OCI-LY7 (cell line): ENCODE measurements at regions not wholly inside any gene's neighbourhood (a gene's known extent, or its start where the extent isn't known, plus 50 kb on each side); places are given as distances from the start of the nearest gene placed in this dataset.

Experiments used
- BruUV-seq: library from RNA; stranded (reverse); fragments of 400-500 nt; replicated peaks from 2 replicates; lab custom pipeline; 2021; lab: Mats Ljungman, UMichigan
- CTCF ChIA-PET: fragments of 300-600 bp; sonication (Branson Sonifier 250); formaldehyde crosslinking; loops from one replicate; lab custom pipeline; 2022; ENCODE audit warnings: antibody characterized with exemption; ENCODE audit not compliant: unreplicated experiment; lab: Charles Lee
- POLR2A ChIA-PET: fragments of 300-600 bp; sonication (Branson Sonifier 250); formaldehyde crosslinking; loops from one replicate; lab custom pipeline; 2022; ENCODE audit warnings: antibody characterized with exemption; lab: Charles Lee
- DNase-seq: peaks from one replicate; pipeline ENCODE4 v3.0.0-alpha.2; 2015; ENCODE audit warnings: low spot score
- H2AFZ ChIP-seq: fragments of 200-600 bp; sonication (generic), shearing (Covaris generic); 2 replicates; pipeline ENCODE4 v1.6.1; 2014; ENCODE audit warnings: mild to moderate bottlenecking, antibody characterized with exemption, low read length, moderate library complexity
- H3K27ac ChIP-seq: fragments of 200-600 bp; sonication (generic); 2 replicates; pipeline ENCODE4 v1.5.1; 2014; ENCODE audit warnings: mixed run types, low read depth, mild to moderate bottlenecking, moderate library complexity, low read length, inconsistent platforms; ENCODE audit not compliant: poor library complexity, severe bottlenecking
- H3K36me3 ChIP-seq: fragments of 200-600 bp; sonication (generic); 2 replicates; pipeline ENCODE4 v1.6.1; 2014; ENCODE audit warnings: mild to moderate bottlenecking, antibody characterized with exemption, low read length, moderate library complexity, mixed read lengths; ENCODE audit not compliant: insufficient read depth
- H3K4me1 ChIP-seq: fragments of 200-600 bp; sonication (generic); 2 replicates; pipeline ENCODE4 v1.5.1; 2014; ENCODE audit warnings: mild to moderate bottlenecking, low read length; ENCODE audit not compliant: insufficient read depth, poor library complexity, severe bottlenecking
- H3K4me2 ChIP-seq: fragments of 200-600 bp; sonication (generic); 2 replicates; pipeline ENCODE4 v1.6.1; 2014; ENCODE audit warnings: mild to moderate bottlenecking, low read length
- H3K4me3 ChIP-seq: fragments of 200-600 bp; sonication (generic); 2 replicates; pipeline ENCODE4 v1.5.1; 2014; ENCODE audit warnings: mild to moderate bottlenecking, low read depth, low read length; ENCODE audit not compliant: poor library complexity, severe bottlenecking
- H3K79me2 ChIP-seq: fragments of 200-600 bp; sonication (generic); 2 replicates; pipeline ENCODE4 v1.6.1; 2016; ENCODE audit warnings: low read depth, mild to moderate bottlenecking, low read length, moderate library complexity, mixed read lengths; ENCODE audit not compliant: insufficient read depth
- H3K9me2 ChIP-seq: fragments of 200-600 bp; sonication (generic); 2 replicates; pipeline ENCODE4 v1.6.1; 2016; ENCODE audit warnings: mild to moderate bottlenecking, low read length, mixed read lengths; ENCODE audit not compliant: insufficient read depth
- H3K9me3 ChIP-seq: fragments of 200-600 bp; sonication (generic); 2 replicates; pipeline ENCODE4 v1.6.1; 2014; ENCODE audit warnings: mild to moderate bottlenecking, mixed run types, low read length, mixed read lengths
- H4K20me1 ChIP-seq: fragments of 200-600 bp; sonication (generic); 2 replicates; pipeline ENCODE4 v1.6.1; 2014; ENCODE audit warnings: mild to moderate bottlenecking, antibody characterized with exemption, low read length, moderate library complexity, mixed read lengths; ENCODE audit not compliant: insufficient read depth
- EZH2phosphoT487 ChIP-seq: fragments of 200-600 bp; sonication (generic); IDR thresholded peaks from 2 replicates; pipeline ENCODE4 v1.6.1; 2018; ENCODE audit warnings: low read depth, borderline replicate concordance, mild to moderate bottlenecking, mixed run types, antibody characterized with exemption, low read length, moderate library complexity, mixed read lengths
- intact Hi-C: fragments of 100-400 bp; cut with micrococcal nuclease; formaldehyde crosslinking; loops from one replicate; pipeline ENCODE4 v1.10.0; 2022; ENCODE audit not compliant: unreplicated experiment
- TF ChIP-seq, protein P1 (sequence below): fragments of 200-600 bp; sonication (generic); conservative IDR thresholded peaks from 2 replicates; pipeline ENCODE4 v1.5.1; 2014; ENCODE audit warnings: mild to moderate bottlenecking, antibody characterized with exemption, low read length, moderate library complexity, mixed read lengths

DNA sequence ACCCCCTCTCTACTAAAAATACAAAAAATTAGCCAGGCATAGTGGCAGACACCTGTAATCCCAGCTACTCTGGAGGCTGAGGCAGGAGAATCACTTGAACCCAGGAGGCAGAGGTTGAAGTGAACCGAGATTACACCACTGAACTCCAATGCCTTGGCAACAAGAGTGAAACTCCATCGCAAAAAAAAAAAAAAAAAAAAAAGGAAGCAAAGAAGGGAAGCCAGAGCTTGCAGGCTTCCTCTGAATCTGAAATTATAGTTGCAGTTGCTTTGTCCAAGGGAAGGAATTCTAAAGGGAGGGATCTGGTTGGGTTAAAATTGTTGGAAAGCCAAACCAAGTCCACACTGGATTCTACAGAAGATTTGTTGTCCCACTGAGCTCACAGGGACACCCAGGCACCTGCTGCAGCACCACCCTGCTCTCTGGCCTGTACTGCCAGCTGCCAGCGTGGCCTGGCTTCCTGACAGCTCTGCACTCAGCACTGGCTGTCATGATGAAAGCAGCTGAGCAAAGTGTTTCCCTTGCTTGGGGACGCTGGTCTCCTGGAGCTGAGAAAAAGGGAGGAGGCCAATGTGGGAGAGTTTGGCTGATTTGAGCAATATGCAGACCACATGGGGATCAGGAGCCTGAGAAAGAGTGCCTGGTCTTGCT lies 88.8 kb upstream of the HES1 start:
- intact Hi-C loops = no loop called here
- peak overlapping the region; percentile 84 for H2AFZ ChIP-seq
- H3K4me2 ChIP-seq = peak overlapping the region; percentile 39
- no peaks in the 10 kb centered on the region; the same call in 1 of the 2 replicates for H3K36me3 ChIP-seq
- TF ChIP-seq EZH2phosphoT487 = no peak
- TF ChIP-seq, protein P1, sequence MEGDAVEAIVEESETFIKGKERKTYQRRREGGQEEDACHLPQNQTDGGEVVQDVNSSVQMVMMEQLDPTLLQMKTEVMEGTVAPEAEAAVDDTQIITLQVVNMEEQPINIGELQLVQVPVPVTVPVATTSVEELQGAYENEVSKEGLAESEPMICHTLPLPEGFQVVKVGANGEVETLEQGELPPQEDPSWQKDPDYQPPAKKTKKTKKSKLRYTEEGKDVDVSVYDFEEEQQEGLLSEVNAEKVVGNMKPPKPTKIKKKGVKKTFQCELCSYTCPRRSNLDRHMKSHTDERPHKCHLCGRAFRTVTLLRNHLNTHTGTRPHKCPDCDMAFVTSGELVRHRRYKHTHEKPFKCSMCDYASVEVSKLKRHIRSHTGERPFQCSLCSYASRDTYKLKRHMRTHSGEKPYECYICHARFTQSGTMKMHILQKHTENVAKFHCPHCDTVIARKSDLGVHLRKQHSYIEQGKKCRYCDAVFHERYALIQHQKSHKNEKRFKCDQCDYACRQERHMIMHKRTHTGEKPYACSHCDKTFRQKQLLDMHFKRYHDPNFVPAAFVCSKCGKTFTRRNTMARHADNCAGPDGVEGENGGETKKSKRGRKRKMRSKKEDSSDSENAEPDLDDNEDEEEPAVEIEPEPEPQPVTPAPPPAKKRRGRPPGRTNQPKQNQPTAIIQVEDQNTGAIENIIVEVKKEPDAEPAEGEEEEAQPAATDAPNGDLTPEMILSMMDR = no peak
- no peaks in the 10 kb centered on the region for H3K9me2 ChIP-seq
- ChIA-PET POLR2A (interaction anchor here (0.6 to 2.4 kb wide), 16 partner anchors 9 to 644 kb away, joined by 3 to 9 read pairs (median 4); no protein-coding TSS in a partner anchor), CTCF (no interaction called here)
- peaks cover 15% of the 10 kb centered on the region; the same call in 1 of the 2 replicates for H3K9me3 ChIP-seq
- peak; percentile 77 for DNase-seq
- peaks cover 14% of the 10 kb centered on the region for H3K4me1 ChIP-seq
- peak overlapping the region; percentile 25 for H3K27ac ChIP-seq
- no peak overlapping the region for H3K4me3 ChIP-seq
- H3K79me2 ChIP-seq = no peaks in the 10 kb centered on the region
- BruUV-seq = no TSS peak
- H4K20me1 ChIP-seq = no peaks in the 10 kb centered on the region

DNA sequence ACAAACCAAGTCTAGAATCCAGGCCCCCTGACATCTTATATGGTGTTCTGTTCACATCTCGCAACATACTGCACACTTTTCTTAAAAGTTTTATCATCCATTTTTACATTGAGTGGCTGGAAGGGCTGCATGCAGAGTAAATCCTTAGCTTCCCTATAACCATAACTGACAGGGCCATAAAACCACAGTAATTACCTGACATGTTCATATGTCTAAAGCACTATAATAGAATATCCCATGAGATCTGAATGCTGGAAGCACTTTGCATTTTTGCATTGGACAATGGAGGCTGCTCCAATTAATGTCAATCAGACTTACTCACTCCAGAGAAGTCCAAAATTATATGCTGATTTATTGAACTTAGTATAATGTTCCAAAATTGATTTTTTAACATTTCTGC lies 86.6 kb upstream of the HES1 start:
- no peak overlapping the region for H2AFZ ChIP-seq
- no TSS peak for BruUV-seq
- no peaks in the 10 kb centered on the region for H3K9me2 ChIP-seq
- peaks cover 15% of the 10 kb centered on the region; the same call in 1 of the 2 replicates for H3K9me3 ChIP-seq
- peaks cover 14% of the 10 kb centered on the region for H3K4me1 ChIP-seq
- DNase-seq = no peak
- TF ChIP-seq EZH2phosphoT487 = no peak
- TF ChIP-seq, protein P1 = no peak
- no peak overlapping the region for H3K4me2 ChIP-seq
- ChIA-PET CTCF (no interaction called here), POLR2A (interaction anchor here (1.2 to 2.5 kb wide), 3 partner anchors 10 to 14 kb away, joined by 3 to 10 read pairs (median 6); no protein-coding TSS in a partner anchor)
- no peak overlapping the region for H3K4me3 ChIP-seq
- H3K79me2 ChIP-seq = no peaks in the 10 kb centered on the region
- H3K36me3 ChIP-seq = no peaks in the 10 kb centered on the region; the same call in 1 of the 2 replicates
- no peak overlapping the region for H3K27ac ChIP-seq
- H4K20me1 ChIP-seq = no peaks in the 10 kb centered on the region
- intact Hi-C loops = no loop called here

DNA sequence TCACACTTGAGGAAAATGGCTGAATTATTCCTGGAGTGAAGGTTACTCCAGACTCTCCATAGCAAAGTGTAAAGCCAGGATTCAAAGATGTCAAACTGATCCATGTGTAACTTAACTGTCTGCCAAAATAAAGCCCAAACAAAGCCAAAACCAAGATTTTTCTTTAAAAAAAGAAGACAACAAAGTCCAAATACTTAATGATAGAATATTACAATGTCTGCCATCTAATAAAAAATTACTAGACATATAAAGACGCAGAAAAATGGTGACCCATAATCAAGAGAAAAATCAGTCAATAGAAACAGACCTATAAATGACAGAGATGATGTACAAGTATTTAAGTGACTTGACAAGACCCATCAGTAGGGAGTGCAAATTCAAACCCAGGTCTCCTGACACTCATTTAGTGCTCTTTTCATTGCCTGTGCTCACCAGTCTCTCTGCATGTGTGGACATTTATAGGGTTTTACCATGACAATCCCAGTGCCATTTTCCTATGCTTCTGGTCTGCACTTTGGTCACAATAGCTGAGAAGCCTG lies 85.1 kb upstream of the HES1 start:
- CTCF ChIA-PET = no interaction called here

More for the DNA sequence above, 85.1 kb upstream of the HES1 start:
- Histone ChIP-seq H3K27ac (no peak overlapping the region), H3K9me3 (peaks cover 15% of the 10 kb centered on the region; the same call in 1 of the 2 replicates), H2AFZ (no peak overlapping the region), H3K4me3 (no peak overlapping the region), H3K4me2 (no peak overlapping the region), H3K9me2 (no peaks in the 10 kb centered on the region), H4K20me1 (no peaks in the 10 kb centered on the region), H3K79me2 (no peaks in the 10 kb centered on the region), H3K36me3 (no peaks in the 10 kb centered on the region; the same call in 1 of the 2 replicates), H3K4me1 (peaks cover 14% of the 10 kb centered on the region)
- no TSS peak for BruUV-seq
- POLR2A ChIA-PET = interaction anchor here (0.9 to 2.5 kb wide), 2 partner anchors 8 to 45 kb away, joined by 3 to 10 read pairs; no protein-coding TSS in a partner anchor
- TF ChIP-seq, protein P1 = no peak
- TF ChIP-seq EZH2phosphoT487 = no peak
- no peak for DNase-seq
- intact Hi-C loops = no loop called here
